HuH-7.5 (cell line): ENCODE measurements at regions not wholly inside any gene's neighbourhood (a gene's known extent, or its start where the extent isn't known, plus 50 kb on each side); places are given as distances from the start of the nearest gene placed in this dataset.

Experiments
- DNase-seq: peaks from one replicate; pipeline ENCODE4 v3.0.0; 2011; ENCODE audit warnings: low spot score

- no peak for DNase-seq
Measured at GRCh38 chr2:217722883-217723472, 279.8 kb downstream of the TNS1 start.

GRCh38 chr2:217717646-217718045 is 285.1 kb downstream of the TNS1 start:
- DNase-seq: no peak

GRCh38 chr2:217715484-217715883 is 287.3 kb downstream of the TNS1 start:
- no peak for DNase-seq

- no peak for DNase-seq
Measured at GRCh38 chr2:217714287-217714751, 288.5 kb downstream of the TNS1 start.

GRCh38 chr2:217713395-217714286 is 289.2 kb downstream of the TNS1 start:
- peak; percentile 44 for DNase-seq

- DNase-seq: no peak
Measured at GRCh38 chr2:217712431-217712830, 290.4 kb downstream of the TNS1 start.

GRCh38 chr2:217711188-217711587 is 291.6 kb downstream of the TNS1 start:
- DNase-seq: no peak

- DNase-seq: no peak
Measured at GRCh38 chr2:217710211-217710765, 292.5 kb downstream of the TNS1 start.

GRCh38 chr2:217709478-217710210 is 293.2 kb downstream of the TNS1 start:
- no peak for DNase-seq

- no peak for DNase-seq
Measured at GRCh38 chr2:217707131-217707611, 295.6 kb downstream of the TNS1 start.

- no peak for DNase-seq
Measured at GRCh38 chr2:217706513-217706912, 296.3 kb downstream of the TNS1 start.

GRCh38 chr2:217706095-217706494 is 296.7 kb downstream of the TNS1 start:
- no peak for DNase-seq

- no peak for DNase-seq
Measured at GRCh38 chr2:217705461-217705860, 297.3 kb downstream of the TNS1 start.

GRCh38 chr2:217703999-217704398 is 298.8 kb downstream of the TNS1 start:
- no peak for DNase-seq

- no peak for DNase-seq
Measured at GRCh38 chr2:217703102-217703501, 299.7 kb downstream of the TNS1 start.

- no peak for DNase-seq
Measured at GRCh38 chr2:217701622-217702021, 301.2 kb downstream of the TNS1 start.

GRCh38 chr2:217698691-217699090 is 304.1 kb downstream of the TNS1 start:
- DNase-seq: no peak

- DNase-seq: no peak
Measured at GRCh38 chr2:217695033-217695520, 307.7 kb downstream of the TNS1 start.

- no peak for DNase-seq
Measured at GRCh38 chr2:217694291-217694690, 308.5 kb downstream of the TNS1 start.

- DNase-seq: no peak
Measured at GRCh38 chr2:217693363-217693762, 309.4 kb downstream of the TNS1 start.

- no peak for DNase-seq
Measured at GRCh38 chr2:217691920-217692666, 310.7 kb downstream of the TNS1 start.
